ENCODE measurements at regions not wholly inside any gene's neighbourhood (a gene's known extent, or its start where the extent isn't known, plus 50 kb on each side); places are given as distances from the start of the nearest gene placed in this dataset.
"Not testable (repeated sequence)": the region's sequence is repeated elsewhere in the genome, so short reads cannot be mapped to it uniquely, and the experiment has no call there.

DNA sequence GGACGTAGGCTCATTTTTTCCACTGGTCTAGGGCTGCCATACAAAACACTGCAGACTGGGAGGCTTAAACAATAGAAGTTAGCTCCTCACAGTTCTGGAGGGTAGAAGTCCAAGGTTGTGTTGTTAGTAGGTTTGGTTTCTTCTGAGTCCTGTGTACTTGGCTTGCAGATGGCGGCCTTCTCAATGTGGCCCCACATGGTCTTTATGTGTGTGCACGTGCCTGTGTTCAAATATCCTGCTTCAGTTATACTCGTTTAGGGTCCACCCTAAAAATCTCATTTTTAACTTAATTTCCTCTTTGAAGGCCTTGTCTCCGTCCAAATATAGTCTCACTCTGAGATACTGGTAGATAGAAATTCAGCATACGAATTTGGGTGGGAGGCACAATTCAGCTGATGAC is 542.4 kb downstream of the HAPSTR1 start:
- TF ChIP-seq, protein P1, sequence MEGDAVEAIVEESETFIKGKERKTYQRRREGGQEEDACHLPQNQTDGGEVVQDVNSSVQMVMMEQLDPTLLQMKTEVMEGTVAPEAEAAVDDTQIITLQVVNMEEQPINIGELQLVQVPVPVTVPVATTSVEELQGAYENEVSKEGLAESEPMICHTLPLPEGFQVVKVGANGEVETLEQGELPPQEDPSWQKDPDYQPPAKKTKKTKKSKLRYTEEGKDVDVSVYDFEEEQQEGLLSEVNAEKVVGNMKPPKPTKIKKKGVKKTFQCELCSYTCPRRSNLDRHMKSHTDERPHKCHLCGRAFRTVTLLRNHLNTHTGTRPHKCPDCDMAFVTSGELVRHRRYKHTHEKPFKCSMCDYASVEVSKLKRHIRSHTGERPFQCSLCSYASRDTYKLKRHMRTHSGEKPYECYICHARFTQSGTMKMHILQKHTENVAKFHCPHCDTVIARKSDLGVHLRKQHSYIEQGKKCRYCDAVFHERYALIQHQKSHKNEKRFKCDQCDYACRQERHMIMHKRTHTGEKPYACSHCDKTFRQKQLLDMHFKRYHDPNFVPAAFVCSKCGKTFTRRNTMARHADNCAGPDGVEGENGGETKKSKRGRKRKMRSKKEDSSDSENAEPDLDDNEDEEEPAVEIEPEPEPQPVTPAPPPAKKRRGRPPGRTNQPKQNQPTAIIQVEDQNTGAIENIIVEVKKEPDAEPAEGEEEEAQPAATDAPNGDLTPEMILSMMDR (IDR thresholded peaks at IDR 0.05; ENCODE audit: insufficient read depth, low read length, missing control alignments), result no peak
- ChIA-PET CTCF (no interaction called here), POLR2A (no interaction called here)
- DNase-seq (ENCODE audit: low read depth, low spot score), result no peak
- H3K4me3 ChIP-seq (ENCODE audit: low read depth, low read length), result no peak overlapping the region

DNA sequence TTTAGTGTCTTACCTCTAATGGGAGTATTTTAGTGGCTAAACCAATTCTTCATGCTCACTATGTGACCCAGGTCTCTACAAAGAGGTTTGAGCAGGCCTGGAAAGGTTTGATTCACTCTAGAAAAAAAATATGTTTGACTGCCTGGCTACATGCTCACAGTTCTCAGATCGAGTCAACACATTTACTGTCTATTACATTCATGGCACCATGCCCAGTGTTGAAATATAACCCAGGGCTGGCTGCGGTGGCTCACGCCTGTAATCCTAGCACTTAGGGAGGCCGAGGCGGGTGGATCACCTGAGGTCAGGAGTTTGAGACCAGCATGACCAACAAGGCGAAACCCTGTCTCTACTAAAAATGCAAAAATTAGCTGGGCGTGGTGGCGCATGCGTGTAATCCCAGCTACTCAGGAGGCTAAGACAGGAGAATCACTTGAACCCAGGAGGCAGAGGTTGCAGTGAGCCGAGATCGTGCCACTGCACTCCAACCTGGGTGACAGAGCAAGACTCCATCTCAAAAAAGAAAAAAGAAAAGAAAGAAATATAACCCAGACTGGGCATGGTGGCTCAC is 543.8 kb downstream of the HAPSTR1 start:
- DNase-seq (ENCODE audit: low read depth, low spot score); H3K4me3 ChIP-seq (ENCODE audit: low read depth, low read length); POLR2A ChIA-PET; CTCF ChIA-PET: not testable (repeated sequence)

DNA sequence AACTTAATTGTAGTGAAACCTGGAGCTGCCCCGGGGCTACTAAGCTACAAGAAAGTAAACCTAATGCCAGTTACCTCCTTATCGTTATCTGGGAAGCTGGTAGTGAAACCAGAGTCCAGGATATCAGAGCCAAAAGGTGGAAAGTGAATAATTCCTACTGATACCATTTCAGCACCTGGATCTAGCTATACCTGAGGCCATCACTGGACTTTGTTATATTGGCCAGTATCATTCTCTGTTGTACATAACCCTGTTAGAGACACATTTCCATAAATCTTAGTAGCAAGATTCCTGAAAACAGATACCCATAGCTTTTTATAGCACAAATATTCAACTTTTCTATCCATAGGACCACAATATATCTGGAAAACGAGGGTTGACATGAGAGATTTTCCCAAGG is 538.0 kb downstream of the GRIN2A start:
- DNase-seq (ENCODE audit: low read depth, low spot score), result no peak
- ChIA-PET POLR2A (no interaction called here), CTCF (no interaction called here)
- TF ChIP-seq, protein P1 (IDR thresholded peaks at IDR 0.05; ENCODE audit: insufficient read depth, low read length, missing control alignments), result no peak
- no peak overlapping the region for H3K4me3 ChIP-seq (ENCODE audit: low read depth, low read length)

DNA sequence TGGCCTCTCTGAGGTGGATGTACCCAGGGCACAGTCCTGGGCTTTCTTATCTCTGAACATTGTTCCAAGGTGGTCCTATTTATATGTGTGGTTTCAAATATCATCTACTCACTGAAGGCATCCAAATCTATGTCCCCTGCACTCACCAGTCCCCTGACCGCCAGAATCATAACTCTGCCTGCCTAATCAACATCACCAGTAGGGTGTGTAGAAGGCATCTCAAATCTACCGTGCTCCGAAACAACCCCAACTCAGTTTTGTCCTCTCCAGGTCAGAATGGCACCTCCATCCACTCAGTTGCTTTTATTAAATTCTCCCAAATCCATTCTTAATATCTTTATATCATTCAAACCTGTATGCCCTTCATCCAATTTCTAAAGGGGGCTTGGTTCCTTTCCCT is 536.3 kb downstream of the GRIN2A start:
- no peak overlapping the region for H3K4me3 ChIP-seq (ENCODE audit: low read depth, low read length)
- CTCF ChIA-PET, result interaction anchor here (1.3 to 3.9 kb wide), 2 partner anchors 535 to 536 kb away, joined by 3 to 33 read pairs; partner anchors contain the start of gene GRIN2A
- DNase-seq (ENCODE audit: low read depth, low spot score), result no peak
- TF ChIP-seq, protein P1 (IDR thresholded peaks at IDR 0.05; ENCODE audit: insufficient read depth, low read length, missing control alignments), result no peak
- POLR2A ChIA-PET, result no interaction called here

DNA sequence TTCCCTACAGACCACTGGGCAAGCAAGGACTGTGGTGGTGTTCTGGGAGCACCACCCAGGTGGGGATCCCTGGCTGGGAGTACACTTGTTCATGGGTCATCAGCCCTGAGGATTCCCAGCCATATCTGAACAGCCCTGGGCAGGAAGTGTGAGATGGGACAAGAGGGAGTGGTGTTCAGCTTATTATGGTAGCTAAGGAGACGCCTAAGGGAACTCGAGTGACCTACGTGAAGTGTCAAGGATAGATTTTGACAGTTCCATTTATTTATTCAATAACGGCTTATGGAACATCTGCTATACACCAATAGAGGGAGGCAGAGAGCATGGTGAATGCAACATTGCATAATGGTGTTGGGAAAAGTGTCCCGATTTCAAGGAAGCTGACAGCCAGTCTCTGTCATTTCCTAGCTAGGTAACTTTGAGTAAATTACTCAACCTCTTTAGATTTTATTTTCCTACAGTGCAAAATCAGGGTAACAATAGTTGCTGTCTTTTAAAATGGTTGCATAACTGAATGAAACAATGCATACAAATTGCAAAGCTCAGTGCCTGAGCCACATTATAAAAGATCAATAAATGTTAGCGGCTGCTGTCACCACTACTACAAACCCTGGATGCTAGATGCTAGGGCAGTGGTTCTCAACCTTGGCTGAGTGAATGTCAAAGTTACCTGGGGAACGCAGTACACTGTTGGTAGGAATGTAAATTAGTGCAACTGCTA is 534.1 kb downstream of the GRIN2A start:
- no peak overlapping the region for H3K4me3 ChIP-seq (ENCODE audit: low read depth, low read length)
- no peak for DNase-seq (ENCODE audit: low read depth, low spot score)
- ChIA-PET POLR2A (no interaction called here), CTCF (interaction anchor here (1.1 to 3.9 kb wide), 4 partner anchors 8 to 534 kb away, joined by 3 to 33 read pairs (median 6); partner anchors contain the start of gene GRIN2A)
- TF ChIP-seq, protein P1 (IDR thresholded peaks at IDR 0.05; ENCODE audit: insufficient read depth, low read length, missing control alignments), result peak; percentile 57

DNA sequence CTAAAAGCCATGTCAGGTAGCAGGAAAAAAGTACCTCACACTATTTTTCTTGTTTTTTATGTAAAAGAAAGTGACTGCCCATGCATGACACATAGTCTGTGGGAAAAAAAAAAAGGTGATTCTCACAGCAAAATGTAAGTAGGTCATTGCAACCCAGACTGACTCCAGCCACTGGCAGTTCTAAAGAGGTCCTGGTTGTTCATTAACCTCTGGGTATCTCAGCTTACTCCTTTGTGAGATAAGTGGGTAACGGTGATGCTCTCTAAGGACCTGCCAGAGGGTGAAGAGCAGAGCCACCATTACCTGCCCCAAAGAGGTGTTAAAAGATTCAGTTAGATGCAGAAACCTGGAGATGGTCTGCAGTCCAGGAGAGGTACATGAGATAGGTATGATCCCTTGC is 531.9 kb downstream of the GRIN2A start:
- ChIA-PET CTCF (no interaction called here), POLR2A (no interaction called here)
- TF ChIP-seq, protein P1 (IDR thresholded peaks at IDR 0.05; ENCODE audit: insufficient read depth, low read length, missing control alignments), result no peak
- no peak overlapping the region for H3K4me3 ChIP-seq (ENCODE audit: low read depth, low read length)
- DNase-seq (ENCODE audit: low read depth, low spot score), result no peak

DNA sequence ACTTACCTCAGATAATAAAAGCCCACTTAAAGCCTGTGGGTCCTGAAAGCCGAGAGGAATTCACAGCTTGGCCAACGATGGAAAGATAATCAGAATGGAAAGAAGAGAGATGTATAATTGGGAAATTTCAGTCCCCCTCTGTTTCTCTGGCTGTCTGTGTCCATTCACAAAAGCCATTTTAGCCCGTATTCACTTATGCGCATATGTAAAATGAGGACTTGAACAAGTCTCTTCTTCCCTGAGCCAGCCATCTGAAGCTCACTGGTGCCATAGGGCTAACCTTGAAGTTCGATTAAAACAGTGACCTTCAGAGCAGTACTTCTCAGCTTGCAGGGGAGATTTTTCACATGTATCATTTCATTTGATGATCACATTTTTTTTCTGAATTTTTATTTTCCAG is 527.2 kb downstream of the GRIN2A start:
- TF ChIP-seq, protein P1 (IDR thresholded peaks at IDR 0.05; ENCODE audit: insufficient read depth, low read length, missing control alignments), result no peak
- POLR2A ChIA-PET, result no interaction called here
- CTCF ChIA-PET, result no interaction called here
- no peak for DNase-seq (ENCODE audit: low read depth, low spot score)
- H3K4me3 ChIP-seq (ENCODE audit: low read depth, low read length), result no peak overlapping the region

Measured in AG04449 (cell line).